Suppressor macrophage treated with lipopolysaccharide for 4 hours (primary cell): ENCODE measurements at regions not wholly inside any gene's neighbourhood (a gene's known extent, or its start where the extent isn't known, plus 50 kb on each side); places are given as distances from the start of the nearest gene placed in this dataset.

Source experiments
- DNase-seq: peaks from one replicate; pipeline ENCODE4 v3.0.0-alpha.2; 2020

DNA sequence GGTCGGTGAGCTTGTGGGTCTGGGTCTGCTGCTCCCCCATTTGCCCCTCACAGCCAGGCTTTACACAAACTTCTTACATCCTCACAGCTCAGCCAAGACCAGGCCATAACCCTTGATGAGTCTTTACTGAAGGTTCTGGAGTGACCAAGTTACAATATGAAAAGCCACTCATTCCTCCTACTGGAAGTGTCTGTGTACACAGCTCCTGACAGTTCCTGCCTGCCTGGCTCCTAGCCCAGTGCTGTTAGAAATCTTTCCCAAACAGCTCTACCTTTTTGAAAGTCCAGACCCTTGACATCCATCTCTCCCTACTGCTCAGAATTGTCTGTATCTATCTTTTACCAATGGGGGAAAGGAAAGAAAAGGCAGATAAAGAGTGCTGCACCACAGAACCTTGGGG lies 106.9 kb downstream of the PAX1 start:
- DNase-seq, result no peak

GRCh38 chr20:21809961-21810523 lies 104.6 kb downstream of the PAX1 start:
- DNase-seq, result no peak

DNA sequence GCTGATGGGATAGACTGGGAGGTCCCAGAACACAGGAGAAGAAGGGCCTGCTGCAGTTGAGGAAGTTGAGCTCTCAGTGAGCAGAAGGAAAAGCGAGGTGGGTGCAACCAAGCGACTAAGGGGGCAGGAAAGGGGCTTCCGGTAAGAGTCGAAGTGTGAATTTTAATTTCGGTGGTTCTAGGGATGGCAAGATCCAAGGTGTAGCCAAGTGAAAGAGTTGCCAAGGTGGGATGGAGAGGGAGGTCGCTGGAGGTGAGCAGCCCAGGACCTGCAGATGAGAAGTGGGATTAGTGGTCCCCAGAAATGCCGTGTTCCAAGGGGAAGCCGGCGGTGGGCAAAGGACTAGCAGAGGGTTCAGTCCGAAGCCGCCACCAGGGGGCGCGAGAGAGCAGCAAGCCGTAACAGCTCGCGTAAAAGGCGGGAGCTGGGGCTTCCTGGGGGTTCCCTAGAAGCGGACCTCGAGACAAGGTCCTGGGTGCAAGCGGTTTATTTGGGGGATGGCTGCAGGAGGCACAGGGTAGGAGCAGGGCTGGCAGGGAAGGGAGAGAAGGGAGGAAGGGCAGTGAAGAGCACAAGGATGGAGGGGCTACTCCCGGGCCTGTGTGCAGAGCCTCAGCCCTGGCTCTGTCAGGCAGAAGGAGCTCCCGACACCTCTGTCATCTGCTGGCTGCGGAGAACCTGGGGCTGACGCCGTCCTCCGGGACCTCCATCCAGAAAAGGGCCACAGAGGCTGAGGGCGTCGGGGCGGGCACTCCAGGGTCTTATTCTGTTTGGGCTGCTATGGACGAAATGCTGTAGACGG lies 103.6 kb downstream of the PAX1 start:
- DNase-seq, result peak; percentile 53

GRCh38 chr20:21808139-21808538 lies 102.7 kb downstream of the PAX1 start:
- DNase-seq, result no peak

DNA sequence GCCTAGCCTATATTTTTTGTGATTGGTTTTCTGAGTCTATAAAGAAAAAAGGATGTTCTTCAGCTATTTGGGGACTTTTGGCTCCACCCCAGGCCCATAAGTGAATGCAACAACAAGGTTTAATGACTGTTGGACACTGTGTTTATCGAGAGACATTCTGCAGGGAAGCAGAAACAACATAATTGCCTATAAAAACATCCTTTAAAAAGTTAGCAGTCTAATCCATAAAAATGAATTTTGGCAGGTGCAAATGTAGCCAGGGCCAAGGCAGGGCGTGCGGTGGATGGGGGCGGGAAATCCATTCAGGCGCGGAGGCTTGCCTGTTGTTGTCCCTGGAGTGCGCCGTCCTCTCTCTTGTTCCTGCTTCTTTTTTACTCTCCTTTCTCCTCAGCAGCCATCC lies 99.3 kb downstream of the PAX1 start:
- no peak for DNase-seq

DNA sequence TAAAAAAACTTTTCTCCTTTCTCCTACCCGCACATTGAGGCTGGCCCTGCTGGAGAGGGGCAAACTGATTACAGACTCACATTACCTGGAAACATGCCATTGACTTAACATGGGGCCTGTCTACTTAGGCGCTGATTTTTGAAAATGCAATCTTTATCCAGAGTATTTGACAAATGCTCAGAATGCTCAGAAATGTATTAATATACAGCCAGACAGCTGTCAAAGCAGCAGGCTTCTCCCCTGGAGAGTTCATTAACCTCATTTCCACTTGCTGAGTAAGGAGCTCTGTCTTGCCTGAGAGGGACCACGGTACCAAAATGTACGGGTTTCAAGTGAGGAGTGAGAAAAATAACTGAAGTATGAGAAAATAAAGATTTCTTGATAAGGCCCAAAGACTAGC lies 95.7 kb downstream of the PAX1 start:
- no peak for DNase-seq

- DNase-seq, result no peak
Observed at GRCh38 chr20:21798384-21798783, 92.9 kb downstream of the PAX1 start.

DNA sequence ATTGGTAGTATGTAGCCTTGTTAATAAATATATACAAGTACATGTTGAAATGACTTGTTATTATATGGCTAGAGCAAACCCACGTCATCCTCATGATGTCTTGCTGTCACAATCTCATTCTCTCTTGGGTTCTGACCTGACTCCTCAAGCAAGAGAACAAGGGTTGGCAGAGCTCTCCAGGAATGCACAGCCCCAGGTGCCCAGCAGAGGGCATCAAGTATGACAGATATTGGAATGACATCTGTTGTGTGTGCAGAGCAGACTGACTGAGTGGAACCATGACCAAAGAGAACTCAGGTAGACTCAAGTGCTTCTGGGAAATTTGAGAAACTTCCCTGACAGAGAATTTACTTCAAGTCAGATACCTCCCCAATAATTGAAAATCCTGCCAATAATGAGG lies 90.6 kb downstream of the PAX1 start:
- no peak for DNase-seq

DNA sequence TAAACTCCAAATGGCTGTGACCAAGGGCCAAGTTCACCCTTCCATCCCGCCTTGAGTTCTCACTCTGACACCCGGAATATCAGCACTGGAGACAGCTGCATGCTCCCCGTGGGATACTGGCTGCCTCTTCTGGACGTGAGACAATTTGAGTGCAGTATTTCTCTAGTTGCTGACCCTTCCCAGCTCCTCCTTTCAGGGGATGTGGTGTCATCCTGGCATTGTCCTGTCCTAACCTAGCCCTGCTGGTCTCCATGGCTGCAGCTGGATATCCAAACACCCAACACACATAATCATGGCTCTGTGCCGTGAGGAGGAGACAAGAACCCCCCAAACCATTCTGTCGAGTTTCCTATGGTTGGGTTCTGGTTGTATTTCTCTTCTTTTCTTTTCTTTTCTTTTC lies 82.6 kb downstream of the PAX1 start:
- no peak for DNase-seq

GRCh38 chr20:21781446-21782075 lies 76.1 kb downstream of the PAX1 start:
- no peak for DNase-seq

DNA sequence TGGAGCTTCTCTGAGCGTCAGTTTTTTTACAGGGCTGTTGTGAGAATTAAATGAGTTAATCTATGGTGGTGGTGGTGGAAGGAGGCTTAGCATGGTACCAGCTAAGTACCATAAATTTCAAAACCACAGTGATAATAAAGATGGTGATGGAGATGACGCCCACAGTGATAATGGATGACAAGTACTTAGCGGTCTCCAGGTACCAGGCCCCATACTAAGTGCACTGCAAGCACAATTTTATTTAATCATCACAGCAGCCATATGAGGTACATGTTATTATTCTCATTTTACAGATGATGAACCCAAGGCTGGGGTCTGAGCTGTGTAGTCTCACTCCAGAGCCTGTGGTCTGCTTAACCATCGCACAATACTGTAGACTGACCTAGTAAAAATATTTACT lies 75.1 kb downstream of the PAX1 start:
- no peak for DNase-seq
